Stimulated activated naive CD4-positive, alpha-beta T cell (primary cell): ENCODE measurements at regions not wholly inside any gene's neighbourhood (a gene's known extent, or its start where the extent isn't known, plus 50 kb on each side); places are given as distances from the start of the nearest gene placed in this dataset.

Experiments
- DNase-seq, 6 experiments: peaks; one replicate each; lab custom pipeline; 2025; lab: John Stamatoyannopoulos, UW

GRCh38 chr13:87344176-87344575, 327.0 kb upstream of the SLITRK5 start:
- no peak for DNase-seq

GRCh38 chr13:87355451-87355850, 315.7 kb upstream of the SLITRK5 start:
- DNase-seq, result no peak

GRCh38 chr13:87356314-87356713, 314.9 kb upstream of the SLITRK5 start:
- no peak for DNase-seq

GRCh38 chr13:87358319-87358718, 312.9 kb upstream of the SLITRK5 start:
- no peak for DNase-seq

- DNase-seq, result no peak
These were observed 310.0 kb upstream of the SLITRK5 start for GRCh38 chr13:87361216-87361615.

GRCh38 chr13:87368639-87369038, 302.5 kb upstream of the SLITRK5 start:
- no peak for DNase-seq

GRCh38 chr13:87376081-87376480, 295.1 kb upstream of the SLITRK5 start:
- no peak for DNase-seq

- no peak for DNase-seq
These were observed 287.1 kb upstream of the SLITRK5 start for GRCh38 chr13:87384099-87384498.

GRCh38 chr13:87393358-87393757, 277.8 kb upstream of the SLITRK5 start:
- no peak for DNase-seq

- DNase-seq, result no peak
These were observed 273.1 kb upstream of the SLITRK5 start for GRCh38 chr13:87398047-87398446.

GRCh38 chr13:87403748-87404432, 267.3 kb upstream of the SLITRK5 start:
- no peak for DNase-seq

GRCh38 chr13:87426742-87427141, 244.4 kb upstream of the SLITRK5 start:
- no peak for DNase-seq

- DNase-seq, result no peak
These were observed 227.0 kb upstream of the SLITRK5 start for GRCh38 chr13:87444135-87444534.

- DNase-seq, result no peak
These were observed 218.9 kb upstream of the SLITRK5 start for GRCh38 chr13:87452281-87452680.

- no peak for DNase-seq
These were observed 217.9 kb upstream of the SLITRK5 start for GRCh38 chr13:87453244-87453643.

GRCh38 chr13:87459419-87459818, 211.8 kb upstream of the SLITRK5 start:
- no peak for DNase-seq

GRCh38 chr13:87497426-87497825, 173.7 kb upstream of the SLITRK5 start:
- DNase-seq, result no peak

- no peak for DNase-seq
These were observed 172.5 kb upstream of the SLITRK5 start for GRCh38 chr13:87498681-87499080.

- no peak for DNase-seq
These were observed 146.4 kb upstream of the SLITRK5 start for GRCh38 chr13:87524775-87525174.

GRCh38 chr13:87533776-87534175, 137.4 kb upstream of the SLITRK5 start:
- no peak for DNase-seq

- no peak for DNase-seq
These were observed 135.3 kb upstream of the SLITRK5 start for GRCh38 chr13:87535911-87536310.

- no peak for DNase-seq
These were observed 134.7 kb upstream of the SLITRK5 start for GRCh38 chr13:87536499-87536898.

GRCh38 chr13:87536899-87537298, 134.3 kb upstream of the SLITRK5 start:
- no peak for DNase-seq

GRCh38 chr13:87537951-87538350, 133.2 kb upstream of the SLITRK5 start:
- no peak for DNase-seq
